ENCODE measurements at regions not wholly inside any gene's neighbourhood (a gene's known extent, or its start where the extent isn't known, plus 50 kb on each side); places are given as distances from the start of the nearest gene placed in this dataset.

GRCh38 chr1:30609999-30610345 is 113.4 kb downstream of the MATN1 start:
- TF ChIP-seq CTCF (IDR thresholded peaks at IDR 0.05; ENCODE audit: low read depth, low read length, missing control alignments), result no peak
- DNase-seq (ENCODE audit: low read depth), result no peak
- no peak overlapping the region for H3K4me3 ChIP-seq (ENCODE audit: low read depth, low read length)

- no peak overlapping the region for H3K4me3 ChIP-seq (ENCODE audit: low read depth, low read length)
- no peak for TF ChIP-seq CTCF (IDR thresholded peaks at IDR 0.05; ENCODE audit: low read depth, low read length, missing control alignments)
- DNase-seq (ENCODE audit: low read depth), result no peak
These were observed 113.9 kb downstream of the MATN1 start for GRCh38 chr1:30609336-30609998.

GRCh38 chr1:30607723-30608122 is 115.7 kb downstream of the MATN1 start:
- no peak overlapping the region for H3K4me3 ChIP-seq (ENCODE audit: low read depth, low read length)
- TF ChIP-seq CTCF (IDR thresholded peaks at IDR 0.05; ENCODE audit: low read depth, low read length, missing control alignments), result no peak
- DNase-seq (ENCODE audit: low read depth), result no peak

GRCh38 chr1:30606166-30606565 is 117.2 kb downstream of the MATN1 start:
- no peak overlapping the region for H3K4me3 ChIP-seq (ENCODE audit: low read depth, low read length)
- DNase-seq (ENCODE audit: low read depth), result no peak
- TF ChIP-seq CTCF (IDR thresholded peaks at IDR 0.05; ENCODE audit: low read depth, low read length, missing control alignments), result no peak

GRCh38 chr1:30605441-30605920 is 117.9 kb downstream of the MATN1 start:
- no peak for TF ChIP-seq CTCF (IDR thresholded peaks at IDR 0.05; ENCODE audit: low read depth, low read length, missing control alignments)

GRCh38 chr1:30604801-30605440 is 118.5 kb downstream of the MATN1 start:
- no peak overlapping the region for H3K4me3 ChIP-seq (ENCODE audit: low read depth, low read length)
- TF ChIP-seq CTCF (IDR thresholded peaks at IDR 0.05; ENCODE audit: low read depth, low read length, missing control alignments), result no peak
- DNase-seq (ENCODE audit: low read depth), result no peak

More at GRCh38 chr1:30605441-30605920, 117.9 kb downstream of the MATN1 start:
- no peak overlapping the region for H3K4me3 ChIP-seq (ENCODE audit: low read depth, low read length)
- no peak for DNase-seq (ENCODE audit: low read depth)
